ENCODE measurements at regions not wholly inside any gene's neighbourhood (a gene's known extent, or its start where the extent isn't known, plus 50 kb on each side); places are given as distances from the start of the nearest gene placed in this dataset.

- DNase-seq, result no peak
- H3K36me3 ChIP-seq (ENCODE audit: control insufficient read depth in 1 of 2, insufficient read depth in 2 of 2, low read depth in 1 of 2, low read length in 2 of 2), result no peaks in the 10 kb centered on the region
- 100% methylated on average over 1 of the region's 3 CpGs for WGBS
- no peaks in the 10 kb centered on the region for H3K9me3 ChIP-seq (ENCODE audit: control insufficient read depth, low read length)
- H3K9ac ChIP-seq (ENCODE audit: low read length), result no peak overlapping the region
- no peak overlapping the region for H4K8ac ChIP-seq (ENCODE audit: low read length)
- H3K4me1 ChIP-seq (ENCODE audit: control insufficient read depth, insufficient read depth, low read depth, low read length), result no peaks in the 10 kb centered on the region
- H3K14ac ChIP-seq (ENCODE audit: low read length in 2 of 2), result no peak overlapping the region
- H2AFZ ChIP-seq (ENCODE audit: low read depth, low read length), result no peak overlapping the region
- H3K4me2 ChIP-seq (ENCODE audit: low read length, poor library complexity, severe bottlenecking), result no peak overlapping the region
- no peak overlapping the region for H2BK12ac ChIP-seq (ENCODE audit: low read length in 2 of 2)
- no peak overlapping the region for H2BK120ac ChIP-seq (ENCODE audit: low read depth, low read length)
- H2BK5ac ChIP-seq (ENCODE audit: low read depth, low read length, poor library complexity, severe bottlenecking), result no peak overlapping the region
- H3K18ac ChIP-seq (ENCODE audit: low read depth in 1 of 2, low read length in 2 of 2), result no peak overlapping the region
- H2BK15ac ChIP-seq (ENCODE audit: low read depth, poor library complexity, severe bottlenecking), result no peak overlapping the region
- no peaks in the 10 kb centered on the region for H3K27me3 ChIP-seq (ENCODE audit: control insufficient read depth in 1 of 2, insufficient read depth in 1 of 2, low read length in 2 of 2)
- H3K27ac ChIP-seq (ENCODE audit: low read length, poor library complexity, severe bottlenecking), result no peak overlapping the region
- no peak overlapping the region for H4K91ac ChIP-seq (ENCODE audit: low read length)
- no peak overlapping the region for H3K23ac ChIP-seq (ENCODE audit: low read length in 2 of 2)
- no peak overlapping the region for H2AK5ac ChIP-seq (ENCODE audit: low read length, severe bottlenecking)
- H3K4ac ChIP-seq (ENCODE audit: low read depth in 1 of 2, low read length in 2 of 2), result no peak overlapping the region
- H3K4me3 ChIP-seq (ENCODE audit: insufficient read depth in 1 of 2, low read depth in 1 of 2, low read length in 2 of 2), result no peak overlapping the region
- H3K79me1 ChIP-seq (replicated peaks; ENCODE audit: low read length, poor library complexity, severe bottlenecking), result no peaks in the 10 kb centered on the region
Observed at GRCh38 chr5:28725001-28725400, 1686.6 kb upstream of the CDH9 start.

- no peaks in the 10 kb centered on the region for H3K27me3 ChIP-seq (ENCODE audit: control insufficient read depth in 1 of 2, insufficient read depth in 1 of 2, low read length in 2 of 2)
- no peak for DNase-seq
- no peak overlapping the region for H4K91ac ChIP-seq (ENCODE audit: low read length)
- no peak overlapping the region for H3K27ac ChIP-seq (ENCODE audit: low read length, poor library complexity, severe bottlenecking)
- H4K8ac ChIP-seq (ENCODE audit: low read length), result no peak overlapping the region
- H2BK120ac ChIP-seq (ENCODE audit: low read depth, low read length), result no peak overlapping the region
- H3K14ac ChIP-seq (ENCODE audit: low read length in 2 of 2), result no peak overlapping the region
- H2AK5ac ChIP-seq (ENCODE audit: low read length, severe bottlenecking), result no peak overlapping the region
- H3K36me3 ChIP-seq (ENCODE audit: control insufficient read depth in 1 of 2, insufficient read depth in 2 of 2, low read depth in 1 of 2, low read length in 2 of 2), result no peaks in the 10 kb centered on the region
- no peaks in the 10 kb centered on the region for H3K79me1 ChIP-seq (replicated peaks; ENCODE audit: low read length, poor library complexity, severe bottlenecking)
- H3K9ac ChIP-seq (ENCODE audit: low read length), result no peak overlapping the region
- no peak overlapping the region for H2BK5ac ChIP-seq (ENCODE audit: low read depth, low read length, poor library complexity, severe bottlenecking)
- no peak overlapping the region for H3K18ac ChIP-seq (ENCODE audit: low read depth in 1 of 2, low read length in 2 of 2)
- no peak overlapping the region for H3K4ac ChIP-seq (ENCODE audit: low read depth in 1 of 2, low read length in 2 of 2)
- no peak overlapping the region for H2AFZ ChIP-seq (ENCODE audit: low read depth, low read length)
- no CpG with 5 or more reads among the region's 4 CpGs for WGBS
- no peaks in the 10 kb centered on the region for H3K9me3 ChIP-seq (ENCODE audit: control insufficient read depth, low read length)
- no peak overlapping the region for H3K4me2 ChIP-seq (ENCODE audit: low read length, poor library complexity, severe bottlenecking)
- H2BK15ac ChIP-seq (ENCODE audit: low read depth, poor library complexity, severe bottlenecking), result no peak overlapping the region
- no peak overlapping the region for H2BK12ac ChIP-seq (ENCODE audit: low read length in 2 of 2)
- H3K4me3 ChIP-seq (ENCODE audit: insufficient read depth in 1 of 2, low read depth in 1 of 2, low read length in 2 of 2), result no peak overlapping the region
- H3K23ac ChIP-seq (ENCODE audit: low read length in 2 of 2), result no peak overlapping the region
- no peaks in the 10 kb centered on the region for H3K4me1 ChIP-seq (ENCODE audit: control insufficient read depth, insufficient read depth, low read depth, low read length)
Observed at GRCh38 chr5:28714907-28715698, 1676.7 kb upstream of the CDH9 start.

- Histone ChIP-seq H3K36me3 (ENCODE audit: control insufficient read depth in 1 of 2, insufficient read depth in 2 of 2, low read depth in 1 of 2, low read length in 2 of 2) (no peaks in the 10 kb centered on the region), H3K14ac (ENCODE audit: low read length in 2 of 2) (no peak overlapping the region), H3K9me3 (ENCODE audit: control insufficient read depth, low read length) (peaks cover 3% of the 10 kb centered on the region), H3K4me1 (ENCODE audit: control insufficient read depth, insufficient read depth, low read depth, low read length) (no peaks in the 10 kb centered on the region), H3K23ac (ENCODE audit: low read length in 2 of 2) (no peak overlapping the region), H4K91ac (ENCODE audit: low read length) (no peak overlapping the region), H3K27ac (ENCODE audit: low read length, poor library complexity, severe bottlenecking) (no peak overlapping the region), H3K4me2 (ENCODE audit: low read length, poor library complexity, severe bottlenecking) (no peak overlapping the region), H3K9ac (ENCODE audit: low read length) (no peak overlapping the region), H2BK12ac (ENCODE audit: low read length in 2 of 2) (no peak overlapping the region), H3K79me1 (replicated peaks; ENCODE audit: low read length, poor library complexity, severe bottlenecking) (no peaks in the 10 kb centered on the region), H2AK5ac (ENCODE audit: low read length, severe bottlenecking) (no peak overlapping the region), H3K4ac (ENCODE audit: low read depth in 1 of 2, low read length in 2 of 2) (no peak overlapping the region), H3K18ac (ENCODE audit: low read depth in 1 of 2, low read length in 2 of 2) (no peak overlapping the region), H2BK5ac (ENCODE audit: low read depth, low read length, poor library complexity, severe bottlenecking) (no peak overlapping the region), H2BK120ac (ENCODE audit: low read depth, low read length) (no peak overlapping the region), H2BK15ac (ENCODE audit: low read depth, poor library complexity, severe bottlenecking) (no peak overlapping the region), H2AFZ (ENCODE audit: low read depth, low read length) (no peak overlapping the region), H4K8ac (ENCODE audit: low read length) (no peak overlapping the region), H3K4me3 (ENCODE audit: insufficient read depth in 1 of 2, low read depth in 1 of 2, low read length in 2 of 2) (no peak overlapping the region), H3K27me3 (ENCODE audit: control insufficient read depth in 1 of 2, insufficient read depth in 1 of 2, low read length in 2 of 2) (no peaks in the 10 kb centered on the region)
- DNase-seq, result no peak
Observed at GRCh38 chr5:28710360-28710759, 1672.0 kb upstream of the CDH9 start.

GRCh38 chr5:28708472-28708871 lies 1670.1 kb upstream of the CDH9 start:
- Histone ChIP-seq H3K14ac (ENCODE audit: low read length in 2 of 2) (no peak overlapping the region), H2BK120ac (ENCODE audit: low read depth, low read length) (no peak overlapping the region), H3K27me3 (ENCODE audit: control insufficient read depth in 1 of 2, insufficient read depth in 1 of 2, low read length in 2 of 2) (no peaks in the 10 kb centered on the region), H3K18ac (ENCODE audit: low read depth in 1 of 2, low read length in 2 of 2) (no peak overlapping the region), H3K23ac (ENCODE audit: low read length in 2 of 2) (no peak overlapping the region), H4K91ac (ENCODE audit: low read length) (no peak overlapping the region), H3K4ac (ENCODE audit: low read depth in 1 of 2, low read length in 2 of 2) (no peak overlapping the region), H2BK15ac (ENCODE audit: low read depth, poor library complexity, severe bottlenecking) (no peak overlapping the region), H3K4me2 (ENCODE audit: low read length, poor library complexity, severe bottlenecking) (no peak overlapping the region), H3K4me1 (ENCODE audit: control insufficient read depth, insufficient read depth, low read depth, low read length) (no peaks in the 10 kb centered on the region), H3K4me3 (ENCODE audit: insufficient read depth in 1 of 2, low read depth in 1 of 2, low read length in 2 of 2) (no peak overlapping the region), H3K9me3 (ENCODE audit: control insufficient read depth, low read length) (peaks cover 3% of the 10 kb centered on the region), H3K9ac (ENCODE audit: low read length) (no peak overlapping the region), H2BK12ac (ENCODE audit: low read length in 2 of 2) (no peak overlapping the region), H3K27ac (ENCODE audit: low read length, poor library complexity, severe bottlenecking) (no peak overlapping the region), H4K8ac (ENCODE audit: low read length) (no peak overlapping the region), H2AK5ac (ENCODE audit: low read length, severe bottlenecking) (no peak overlapping the region), H3K36me3 (ENCODE audit: control insufficient read depth in 1 of 2, insufficient read depth in 2 of 2, low read depth in 1 of 2, low read length in 2 of 2) (no peaks in the 10 kb centered on the region), H2BK5ac (ENCODE audit: low read depth, low read length, poor library complexity, severe bottlenecking) (no peak overlapping the region), H2AFZ (ENCODE audit: low read depth, low read length) (no peak overlapping the region), H3K79me1 (replicated peaks; ENCODE audit: low read length, poor library complexity, severe bottlenecking) (no peaks in the 10 kb centered on the region)
- no peak for DNase-seq
- WGBS, result 93% methylated on average over 3 of the region's 5 CpGs
